SU-DHL-6 (cell line): ENCODE measurements at regions not wholly inside any gene's neighbourhood (a gene's known extent, or its start where the extent isn't known, plus 50 kb on each side); places are given as distances from the start of the nearest gene placed in this dataset.

Experiments
- EZH2phosphoT487 ChIP-seq: fragments of 200-600 bp; sonication (generic), shearing (Covaris generic); conservative IDR thresholded peaks from 2 replicates; pipeline ENCODE4 v1.6.1; 2018; ENCODE audit warnings: mild to moderate bottlenecking, antibody characterized with exemption, low read length, moderate library complexity, mixed read lengths
- TF ChIP-seq, protein P1 (sequence below): fragments of 200-600 bp; sonication (generic); IDR thresholded peaks from one replicate; pipeline ENCODE4 v1.5.1; 2017; ENCODE audit warnings: antibody characterized with exemption, mild to moderate bottlenecking, low read length, moderate library complexity; ENCODE audit not compliant: insufficient read depth, poor library complexity, severe bottlenecking

DNA sequence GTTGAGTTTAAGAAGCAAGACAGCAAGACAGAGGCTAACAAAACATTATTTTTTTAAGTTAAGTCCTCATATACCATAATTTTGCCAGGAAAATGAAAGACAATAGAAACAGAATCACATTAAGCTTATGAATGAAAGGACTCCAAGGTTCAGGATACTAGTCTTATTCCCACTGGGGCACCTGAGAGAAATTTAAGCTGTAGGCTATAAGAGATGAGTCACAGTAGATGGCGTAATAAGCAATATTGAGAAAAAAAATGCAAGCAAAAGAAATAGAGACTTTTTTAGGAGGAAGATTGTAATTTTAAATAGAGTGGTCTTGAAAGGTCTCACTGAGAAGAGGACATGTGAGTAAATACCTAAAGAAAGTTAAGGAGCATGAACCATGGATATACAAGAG, 57.1 kb upstream of the KIF2B start:
- TF ChIP-seq, protein P1, sequence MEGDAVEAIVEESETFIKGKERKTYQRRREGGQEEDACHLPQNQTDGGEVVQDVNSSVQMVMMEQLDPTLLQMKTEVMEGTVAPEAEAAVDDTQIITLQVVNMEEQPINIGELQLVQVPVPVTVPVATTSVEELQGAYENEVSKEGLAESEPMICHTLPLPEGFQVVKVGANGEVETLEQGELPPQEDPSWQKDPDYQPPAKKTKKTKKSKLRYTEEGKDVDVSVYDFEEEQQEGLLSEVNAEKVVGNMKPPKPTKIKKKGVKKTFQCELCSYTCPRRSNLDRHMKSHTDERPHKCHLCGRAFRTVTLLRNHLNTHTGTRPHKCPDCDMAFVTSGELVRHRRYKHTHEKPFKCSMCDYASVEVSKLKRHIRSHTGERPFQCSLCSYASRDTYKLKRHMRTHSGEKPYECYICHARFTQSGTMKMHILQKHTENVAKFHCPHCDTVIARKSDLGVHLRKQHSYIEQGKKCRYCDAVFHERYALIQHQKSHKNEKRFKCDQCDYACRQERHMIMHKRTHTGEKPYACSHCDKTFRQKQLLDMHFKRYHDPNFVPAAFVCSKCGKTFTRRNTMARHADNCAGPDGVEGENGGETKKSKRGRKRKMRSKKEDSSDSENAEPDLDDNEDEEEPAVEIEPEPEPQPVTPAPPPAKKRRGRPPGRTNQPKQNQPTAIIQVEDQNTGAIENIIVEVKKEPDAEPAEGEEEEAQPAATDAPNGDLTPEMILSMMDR: no peak
- no peak for TF ChIP-seq EZH2phosphoT487
